ENCODE measurements at regions not wholly inside any gene's neighbourhood (a gene's known extent, or its start where the extent isn't known, plus 50 kb on each side); places are given as distances from the start of the nearest gene placed in this dataset.
A peak's percentile ranks its signal among the peaks of the same experiment; 100 is the strongest.

- H3K27me3 Mint-ChIP-seq (ENCODE audit: insufficient read depth, low read depth, poor library complexity): no peaks in the 10 kb centered on the region
- no peak overlapping the region for H3K27ac Mint-ChIP-seq
- Histone ChIP-seq H3K27ac (ENCODE audit: low read depth) (no peak overlapping the region), H3K4me1 (ENCODE audit: insufficient read depth) (no peaks in the 10 kb centered on the region), H3K27me3 (ENCODE audit: insufficient read depth) (no peaks in the 10 kb centered on the region), H3K36me3 (ENCODE audit: insufficient read depth) (no peaks in the 10 kb centered on the region), H4K20me1 (replicated peaks; ENCODE audit: insufficient read depth) (no peaks in the 10 kb centered on the region), H2AFZ (no peak overlapping the region), H3K9me2 (ENCODE audit: insufficient read depth) (no peaks in the 10 kb centered on the region), H3F3A (replicated peaks; ENCODE audit: low read depth) (no peaks in the 10 kb centered on the region), H3K79me2 (replicated peaks; ENCODE audit: insufficient read depth) (no peaks in the 10 kb centered on the region), H3K4me2 (no peak overlapping the region), H3K4me3 (no peak overlapping the region)
- H3K36me3 Mint-ChIP-seq (ENCODE audit: low read depth): no peaks in the 10 kb centered on the region
- H3K4me3 Mint-ChIP-seq: no peak overlapping the region
- TF ChIP-seq EZH2 (IDR thresholded peaks at IDR 0.05; ENCODE audit: low read depth, unreplicated experiment): no peak
- no peak for TF ChIP-seq POLR2AphosphoS5 (IDR thresholded peaks at IDR 0.05; ENCODE audit: low read depth)
- TF ChIP-seq CTCF (conservative IDR thresholded peaks at IDR 0.05; ENCODE audit: low read depth in 2 of 2): no peak
- no peak for TF ChIP-seq JUNB (IDR thresholded peaks at IDR 0.05; ENCODE audit: unreplicated experiment)
- no peak for TF ChIP-seq STAT1 (IDR thresholded peaks at IDR 0.05; ENCODE audit: unreplicated experiment)
- TF ChIP-seq ZNF331 (CRISPR knock-in tag; IDR thresholded peaks at IDR 0.05; ENCODE audit: low read depth): no peak
- no peak for TF ChIP-seq REST (IDR thresholded peaks at IDR 0.05; ENCODE audit: unreplicated experiment)
- H3K4me1 Mint-ChIP-seq: no peaks in the 10 kb centered on the region
- ATAC-seq (no peak), DNase-seq (ENCODE audit: low spot score) (no peak)
- no peaks in the 10 kb centered on the region for H3K9me3 Mint-ChIP-seq
Observed at GRCh38 chr5:101153526-101153925, 250.4 kb upstream of the ST8SIA4 start.

- H3K4me1 Mint-ChIP-seq: peaks cover 5% of the 10 kb centered on the region; the same call in 2 of the 3 replicates
- no peaks in the 10 kb centered on the region for H3K79me2 ChIP-seq (replicated peaks; ENCODE audit: insufficient read depth)
- H3F3A ChIP-seq (replicated peaks; ENCODE audit: low read depth): no peaks in the 10 kb centered on the region
- no peak overlapping the region for H3K27ac Mint-ChIP-seq
- H3K27me3 ChIP-seq (ENCODE audit: insufficient read depth): no peaks in the 10 kb centered on the region
- ATAC-seq (peak; percentile 38; the same call in 2 of the 3 replicates), DNase-seq (ENCODE audit: low spot score) (peak; percentile 21)
- H3K9me2 ChIP-seq (ENCODE audit: insufficient read depth): no peaks in the 10 kb centered on the region
- no peak overlapping the region for H2AFZ ChIP-seq
- no peaks in the 10 kb centered on the region for H3K27me3 Mint-ChIP-seq (ENCODE audit: insufficient read depth, low read depth, poor library complexity)
- H3K4me3 Mint-ChIP-seq: no peak overlapping the region
- H3K4me2 ChIP-seq: no peak overlapping the region
- H3K36me3 Mint-ChIP-seq (ENCODE audit: low read depth): no peaks in the 10 kb centered on the region; the same call in 2 of the 3 replicates
- H3K9me3 Mint-ChIP-seq: peaks cover 10% of the 10 kb centered on the region; the same call in 2 of the 3 replicates
- H3K4me1 ChIP-seq (ENCODE audit: insufficient read depth): no peaks in the 10 kb centered on the region
- no peaks in the 10 kb centered on the region for H4K20me1 ChIP-seq (replicated peaks; ENCODE audit: insufficient read depth)
- no peak overlapping the region for H3K4me3 ChIP-seq
- no peak overlapping the region for H3K27ac ChIP-seq (ENCODE audit: low read depth)
- no peaks in the 10 kb centered on the region for H3K36me3 ChIP-seq (ENCODE audit: insufficient read depth)
- TF ChIP-seq NANOG (IDR thresholded peaks at IDR 0.05; ENCODE audit: borderline replicate concordance) (no peak), CREB1 (CRISPR knock-in tag; IDR thresholded peaks at IDR 0.05; ENCODE audit: low read depth) (no peak), STAT1 (IDR thresholded peaks at IDR 0.05; ENCODE audit: unreplicated experiment) (no peak), ZNF462 (CRISPR knock-in tag; IDR thresholded peaks at IDR 0.05) (no peak), ZNF331 (CRISPR knock-in tag; IDR thresholded peaks at IDR 0.05; ENCODE audit: low read depth) (no peak), EZH2phosphoT487 (IDR thresholded peaks at IDR 0.05; ENCODE audit: unreplicated experiment) (no peak), ZNF114 (CRISPR knock-in tag; IDR thresholded peaks at IDR 0.05) (no peak)
Observed at GRCh38 chr5:101143526-101143925, 240.4 kb upstream of the ST8SIA4 start.
